ENCODE measurements at regions not wholly inside any gene's neighbourhood (a gene's known extent, or its start where the extent isn't known, plus 50 kb on each side); places are given as distances from the start of the nearest gene placed in this dataset.

DNA sequence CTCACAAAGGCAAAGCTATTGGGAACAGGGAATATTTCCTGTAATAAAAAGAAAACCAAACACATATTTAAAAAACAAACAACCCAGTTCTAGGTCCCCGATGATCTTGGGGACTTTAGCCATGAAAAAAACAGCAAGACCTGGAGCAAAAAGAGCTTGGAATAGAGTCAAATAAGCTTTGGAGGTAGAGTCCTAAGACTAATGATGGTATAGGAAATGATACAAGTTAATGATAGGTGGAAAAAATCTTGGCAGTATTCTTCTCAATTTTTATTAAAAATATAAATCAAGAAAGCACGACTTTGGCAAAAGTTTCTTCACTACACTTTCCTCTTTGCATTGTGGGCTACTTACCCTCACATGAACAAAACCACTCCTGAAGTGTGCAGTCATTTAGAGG lies 481.5 kb downstream of the EBF1 start:
- no CpG with 5 or more reads among the region's 2 CpGs for WGBS (ENCODE audit: insufficient coverage)
- no peak overlapping the region for H3K27ac Mint-ChIP-seq
- peaks cover 0 to 2% of the 10 kb centered on the region in 2 donors for H3K9me3 Mint-ChIP-seq
- H3K27ac ChIP-seq (ENCODE audit: low read length): no peak overlapping the region
- H3K4me3 ChIP-seq (ENCODE audit: low read length): no peak overlapping the region
- H3K9me3 ChIP-seq (ENCODE audit: control insufficient read depth, insufficient read depth, low read length): no peaks in the 10 kb centered on the region
- H3K4me1 Mint-ChIP-seq: no peaks in the 10 kb centered on the region
- intact Hi-C loops (cut with micrococcal nuclease): no loop called here
- no peak overlapping the region for H3K4me3 Mint-ChIP-seq
- no peaks in the 10 kb centered on the region for H3K36me3 ChIP-seq (ENCODE audit: control insufficient read depth, insufficient read depth, low read length)
- ATAC-seq (no peak), DNase-seq (no peak)
- no peaks in the 10 kb centered on the region for H3K4me1 ChIP-seq (ENCODE audit: control insufficient read depth, insufficient read depth, low read length)
- no peaks in the 10 kb centered on the region for H3K36me3 Mint-ChIP-seq
- no peaks in the 10 kb centered on the region for H3K27me3 Mint-ChIP-seq (ENCODE audit: low read depth in 2 of 2)
- no peak for TF ChIP-seq CTCF (IDR thresholded peaks at IDR 0.05)
- H3K27me3 ChIP-seq (ENCODE audit: control insufficient read depth, insufficient read depth, low read length): no peaks in the 10 kb centered on the region

GRCh38 chr5:158616707-158617106 lies 483.0 kb downstream of the EBF1 start:
- ATAC-seq: no peak
- DNase-seq: no peak
- Mint-ChIP-seq H3K9me3 (peaks cover 0 to 2% of the 10 kb centered on the region in 2 donors), H3K4me3 (no peak overlapping the region), H3K27me3 (ENCODE audit: low read depth in 2 of 2) (no peaks in the 10 kb centered on the region), H3K36me3 (no peaks in the 10 kb centered on the region), H3K4me1 (no peaks in the 10 kb centered on the region), H3K27ac (no peak overlapping the region)
- H3K9me3 ChIP-seq (ENCODE audit: control insufficient read depth, insufficient read depth, low read length): no peaks in the 10 kb centered on the region
- H3K27me3 ChIP-seq (ENCODE audit: control insufficient read depth, insufficient read depth, low read length): no peaks in the 10 kb centered on the region
- H3K4me1 ChIP-seq (ENCODE audit: control insufficient read depth, insufficient read depth, low read length): no peaks in the 10 kb centered on the region
- no peak overlapping the region for H3K4me3 ChIP-seq (ENCODE audit: low read length)
- intact Hi-C loops (cut with micrococcal nuclease): no loop called here
- H3K27ac ChIP-seq (ENCODE audit: low read length): no peak overlapping the region
- TF ChIP-seq CTCF (IDR thresholded peaks at IDR 0.05): no peak
- H3K36me3 ChIP-seq (ENCODE audit: control insufficient read depth, insufficient read depth, low read length): no peaks in the 10 kb centered on the region

DNA sequence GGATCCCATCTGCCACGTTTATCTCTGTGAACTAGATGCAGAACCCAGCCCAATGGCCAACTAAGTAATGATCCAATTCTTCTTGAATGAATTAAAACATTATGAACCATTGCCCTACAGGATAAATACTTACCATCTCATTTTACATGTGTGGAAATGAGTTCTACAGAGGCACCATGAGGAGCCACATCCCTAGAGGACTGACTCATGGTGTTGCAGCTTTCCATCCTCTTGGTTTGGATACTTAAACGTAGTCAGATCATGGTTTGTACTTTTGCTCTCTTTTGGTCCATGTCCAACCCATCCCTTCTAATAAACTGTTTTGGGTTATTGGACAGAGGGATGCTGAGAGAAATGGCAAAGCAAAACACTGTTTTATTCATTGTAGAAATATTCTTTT lies 484.8 kb downstream of the EBF1 start:
- no peak overlapping the region for H3K4me3 Mint-ChIP-seq
- DNase-seq (no peak), ATAC-seq (no peak)
- Histone ChIP-seq H3K4me1 (ENCODE audit: control insufficient read depth, insufficient read depth, low read length) (no peaks in the 10 kb centered on the region), H3K27me3 (ENCODE audit: control insufficient read depth, insufficient read depth, low read length) (no peaks in the 10 kb centered on the region), H3K27ac (ENCODE audit: low read length) (no peak overlapping the region), H3K36me3 (ENCODE audit: control insufficient read depth, insufficient read depth, low read length) (no peaks in the 10 kb centered on the region), H3K9me3 (ENCODE audit: control insufficient read depth, insufficient read depth, low read length) (no peaks in the 10 kb centered on the region), H3K4me3 (ENCODE audit: low read length) (no peak overlapping the region)
- WGBS (ENCODE audit: insufficient coverage): 76% methylated on average over 2 of the region's 2 CpGs
- H3K36me3 Mint-ChIP-seq: no peaks in the 10 kb centered on the region
- intact Hi-C loops (cut with micrococcal nuclease): no loop called here
- no peak for TF ChIP-seq CTCF (IDR thresholded peaks at IDR 0.05)
- no peak overlapping the region for H3K27ac Mint-ChIP-seq
- peaks cover 0 to 2% of the 10 kb centered on the region in 2 donors for H3K9me3 Mint-ChIP-seq
- H3K4me1 Mint-ChIP-seq: no peaks in the 10 kb centered on the region
- no peaks in the 10 kb centered on the region for H3K27me3 Mint-ChIP-seq (ENCODE audit: low read depth in 2 of 2)

DNA sequence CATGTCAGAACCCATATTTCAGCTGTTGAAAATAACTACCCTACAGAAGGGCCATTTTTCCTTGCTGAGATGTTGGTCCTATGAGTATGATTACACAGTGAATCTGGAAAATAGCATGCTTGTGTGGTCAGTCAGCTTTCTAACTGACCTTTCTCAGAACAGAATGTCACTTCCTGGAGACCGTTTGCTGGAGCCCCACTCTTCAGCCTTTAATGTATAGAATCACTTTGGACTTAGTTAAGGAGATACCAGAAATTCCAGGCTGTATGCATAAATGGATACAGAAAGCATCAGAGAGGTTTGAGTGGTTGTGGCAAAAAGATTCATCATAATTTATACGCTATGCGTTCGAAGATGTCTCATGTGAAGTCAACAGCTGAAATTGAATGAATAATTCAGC lies 488.1 kb downstream of the EBF1 start:
- Histone ChIP-seq H3K27ac (ENCODE audit: low read length) (no peak overlapping the region), H3K36me3 (ENCODE audit: control insufficient read depth, insufficient read depth, low read length) (no peaks in the 10 kb centered on the region), H3K27me3 (ENCODE audit: control insufficient read depth, insufficient read depth, low read length) (no peaks in the 10 kb centered on the region), H3K4me1 (ENCODE audit: control insufficient read depth, insufficient read depth, low read length) (no peaks in the 10 kb centered on the region), H3K9me3 (ENCODE audit: control insufficient read depth, insufficient read depth, low read length) (no peaks in the 10 kb centered on the region), H3K4me3 (ENCODE audit: low read length) (no peak overlapping the region)
- H3K4me1 Mint-ChIP-seq: no peaks in the 10 kb centered on the region
- WGBS (ENCODE audit: insufficient coverage): 86% methylated on average over 4 of the region's 4 CpGs
- no peaks in the 10 kb centered on the region for H3K27me3 Mint-ChIP-seq (ENCODE audit: low read depth in 2 of 2)
- TF ChIP-seq CTCF (IDR thresholded peaks at IDR 0.05): no peak
- intact Hi-C loops (cut with micrococcal nuclease): no loop called here
- H3K4me3 Mint-ChIP-seq: no peak overlapping the region
- no peaks in the 10 kb centered on the region for H3K36me3 Mint-ChIP-seq
- DNase-seq (no peak), ATAC-seq (no peak)
- no peak overlapping the region for H3K27ac Mint-ChIP-seq
- H3K9me3 Mint-ChIP-seq: peaks cover 0 to 2% of the 10 kb centered on the region in 2 donors

All from natural killer cell (primary cell).